Hepatocyte (in vitro differentiated cells): ENCODE measurements at regions not wholly inside any gene's neighbourhood (a gene's known extent, or its start where the extent isn't known, plus 50 kb on each side); places are given as distances from the start of the nearest gene placed in this dataset.

Experiments
- DNase-seq: peaks from one replicate; pipeline ENCODE4 v3.0.0-alpha.2; 2016; ENCODE audit warnings: low spot score
- H2AFZ ChIP-seq: fragments of 200-600 bp; sonication (generic); 2 replicates; pipeline ENCODE4 v1.6.0; 2016; ENCODE audit warnings: antibody characterized with exemption, mild to moderate bottlenecking
- H3K27ac ChIP-seq: fragments of 200-600 bp; sonication (generic); 2 replicates; pipeline ENCODE4 v1.5.1; 2016; ENCODE audit warnings: mild to moderate bottlenecking
- H3K27me3 ChIP-seq: fragments of 200-600 bp; sonication (generic); 2 replicates; pipeline ENCODE4 v1.6.1; 2016
- H3K36me3 ChIP-seq: fragments of 200-600 bp; sonication (generic); replicated peaks from 2 replicates; pipeline ENCODE4 v1.5.1; 2016; ENCODE audit warnings: low read depth; ENCODE audit not compliant: insufficient read depth
- H3K4me1 ChIP-seq: fragments of 200-600 bp; sonication (generic); 2 replicates; pipeline ENCODE4 v1.5.1; 2016; ENCODE audit warnings: mild to moderate bottlenecking, moderate library complexity; ENCODE audit not compliant: insufficient read depth
- H3K4me2 ChIP-seq: fragments of 200-600 bp; sonication (generic); 2 replicates; pipeline ENCODE4 v1.6.0; 2016
- H3K4me3 ChIP-seq: fragments of 200-600 bp; sonication (generic); 2 replicates; pipeline ENCODE4 v1.5.1; 2016; ENCODE audit warnings: mild to moderate bottlenecking
- H3K79me2 ChIP-seq: fragments of 200-600 bp; sonication (generic); 2 replicates; pipeline ENCODE4 v1.6.0; 2017; ENCODE audit warnings: mild to moderate bottlenecking
- H3K9me2 ChIP-seq: fragments of 200-600 bp; sonication (generic); replicated peaks from 2 replicates; pipeline ENCODE4 v1.6.0; 2017; ENCODE audit warnings: mild to moderate bottlenecking; ENCODE audit not compliant: insufficient read depth
- H3K9me3 ChIP-seq: fragments of 200-600 bp; sonication (generic); 2 replicates; pipeline ENCODE4 v1.5.1; 2016; ENCODE audit warnings: low read depth, mild to moderate bottlenecking
- H4K20me1 ChIP-seq: fragments of 200-600 bp; sonication (generic); 2 replicates; pipeline ENCODE4 v1.6.0; 2016; ENCODE audit warnings: mild to moderate bottlenecking; ENCODE audit not compliant: insufficient read depth, poor library complexity, severe bottlenecking
- CTCF ChIP-seq: fragments of 200-600 bp; sonication (generic); IDR thresholded peaks from 2 replicates; pipeline ENCODE4 v1.5.1; 2016; ENCODE audit warnings: antibody characterized with exemption, mild to moderate bottlenecking; ENCODE audit not compliant: poor library complexity
- EZH2 ChIP-seq: fragments of 200-600 bp; sonication (generic); IDR thresholded peaks from 2 replicates; pipeline ENCODE4 v1.6.1; 2016; ENCODE audit warnings: antibody characterized with exemption, mild to moderate bottlenecking, borderline replicate concordance
- EZH2phosphoT487 ChIP-seq: fragments of 200-600 bp; sonication (generic); IDR thresholded peaks from one replicate; pipeline ENCODE4 v1.6.1; 2018; ENCODE audit warnings: antibody characterized with exemption, mild to moderate bottlenecking, low read depth, moderate library complexity; ENCODE audit not compliant: unreplicated experiment, severe bottlenecking
- WGBS: methylation state at CpG from one replicate; pipeline ENCODE4 v1.1.6; 2016; ENCODE audit warnings: low lambda C conversion rate; ENCODE audit errors: missing lambda C conversion rate; 5-methylcytosine and 5-hydroxymethylcytosine counted together

DNA sequence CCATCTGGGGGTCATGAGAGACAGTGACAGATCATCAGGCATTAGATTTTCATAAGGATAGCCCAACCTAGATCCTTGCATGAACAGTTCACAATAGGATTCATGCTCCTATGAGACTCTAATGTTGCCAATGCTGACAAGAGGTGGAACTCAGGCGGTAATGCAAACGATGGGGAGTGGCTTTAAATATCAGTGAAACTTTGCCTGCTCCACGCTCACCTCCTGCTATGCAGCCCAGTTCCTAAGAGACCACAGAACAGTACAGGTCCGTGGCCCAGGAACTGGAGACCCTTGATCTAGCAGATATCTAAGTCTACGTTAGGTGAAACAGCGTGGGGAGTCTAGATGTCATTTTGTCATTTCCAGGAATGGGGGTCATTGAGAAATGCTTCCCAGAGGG is 165.7 kb downstream of the OR13H1 start:
- Histone ChIP-seq H3K79me2 (no peaks in the 10 kb centered on the region), H3K4me3 (no peak overlapping the region), H3K9me3 (no peaks in the 10 kb centered on the region), H2AFZ (no peak overlapping the region), H3K9me2 (no peaks in the 10 kb centered on the region), H3K27ac (no peak overlapping the region), H3K27me3 (no peaks in the 10 kb centered on the region), H3K4me1 (no peaks in the 10 kb centered on the region), H3K36me3 (no peaks in the 10 kb centered on the region), H3K4me2 (no peak overlapping the region), H4K20me1 (no peaks in the 10 kb centered on the region)
- no peak for DNase-seq
- TF ChIP-seq EZH2 (no peak), CTCF (no peak), EZH2phosphoT487 (no peak)
- 84% methylated on average over 6 of the region's 6 CpGs for WGBS

GRCh38 chrX:131711478-131711867 is 167.6 kb downstream of the OR13H1 start:
- no peak overlapping the region for H3K4me2 ChIP-seq
- no peaks in the 10 kb centered on the region for H3K36me3 ChIP-seq
- H3K79me2 ChIP-seq, result no peaks in the 10 kb centered on the region
- no peak overlapping the region for H2AFZ ChIP-seq
- H4K20me1 ChIP-seq, result no peaks in the 10 kb centered on the region
- H3K27me3 ChIP-seq, result no peaks in the 10 kb centered on the region
- H3K4me1 ChIP-seq, result no peaks in the 10 kb centered on the region
- no peaks in the 10 kb centered on the region for H3K9me2 ChIP-seq
- DNase-seq, result no peak
- TF ChIP-seq EZH2phosphoT487 (no peak), EZH2 (no peak)
- no peak overlapping the region for H3K27ac ChIP-seq
- WGBS, result 84% methylated on average over 8 of the region's 8 CpGs
- no peaks in the 10 kb centered on the region for H3K9me3 ChIP-seq
- H3K4me3 ChIP-seq, result no peak overlapping the region

GRCh38 chrX:131723646-131724045 is 179.8 kb downstream of the OR13H1 start:
- Histone ChIP-seq H3K9me2 (no peaks in the 10 kb centered on the region), H3K27me3 (no peaks in the 10 kb centered on the region), H2AFZ (no peak overlapping the region), H4K20me1 (no peaks in the 10 kb centered on the region), H3K9me3 (no peaks in the 10 kb centered on the region), H3K4me2 (no peak overlapping the region), H3K79me2 (no peaks in the 10 kb centered on the region), H3K4me3 (no peak overlapping the region), H3K4me1 (no peaks in the 10 kb centered on the region), H3K36me3 (no peaks in the 10 kb centered on the region), H3K27ac (no peak overlapping the region)
- WGBS, result 69% methylated on average over 1 of the region's 1 CpG
- DNase-seq, result no peak
- TF ChIP-seq EZH2phosphoT487 (no peak), CTCF (no peak), EZH2 (no peak)

GRCh38 chrX:131724292-131724691 is 180.4 kb downstream of the OR13H1 start:
- Histone ChIP-seq H3K4me1 (no peaks in the 10 kb centered on the region), H3K27ac (no peak overlapping the region), H3K36me3 (no peaks in the 10 kb centered on the region), H3K4me2 (no peak overlapping the region), H3K79me2 (no peaks in the 10 kb centered on the region), H3K4me3 (no peak overlapping the region), H3K9me3 (no peaks in the 10 kb centered on the region), H2AFZ (no peak overlapping the region), H3K27me3 (no peaks in the 10 kb centered on the region), H3K9me2 (no peaks in the 10 kb centered on the region), H4K20me1 (no peaks in the 10 kb centered on the region)
- WGBS, result 70% methylated on average over 2 of the region's 2 CpGs
- TF ChIP-seq EZH2phosphoT487, result no peak
- TF ChIP-seq CTCF, result no peak
- no peak for TF ChIP-seq EZH2
- DNase-seq, result no peak
